GM19463 (cell line): ENCODE measurements at regions not wholly inside any gene's neighbourhood (a gene's known extent, or its start where the extent isn't known, plus 50 kb on each side); places are given as distances from the start of the nearest gene placed in this dataset.

Experiments
- ATAC-seq: cut with Tn5 transposase; IDR thresholded peaks from one replicate; pipeline ENCODE4 v1.9.1; 2021; ENCODE audit warnings: mild to moderate bottlenecking, moderate library complexity; ENCODE audit not compliant: unreplicated experiment

- ATAC-seq, result no peak
Measured at GRCh38 chr2:41936771-41937463, 110.9 kb upstream of the PKDCC start.

GRCh38 chr2:41937464-41937906, 110.3 kb upstream of the PKDCC start:
- no peak for ATAC-seq

GRCh38 chr2:41937921-41938708, 109.7 kb upstream of the PKDCC start:
- ATAC-seq, result no peak

GRCh38 chr2:41940060-41940744, 107.6 kb upstream of the PKDCC start:
- ATAC-seq, result no peak

GRCh38 chr2:41940745-41941063, 107.1 kb upstream of the PKDCC start:
- ATAC-seq, result no peak

GRCh38 chr2:41941831-41942230, 106.0 kb upstream of the PKDCC start:
- no peak for ATAC-seq

GRCh38 chr2:41942278-41942677, 105.5 kb upstream of the PKDCC start:
- ATAC-seq, result no peak

GRCh38 chr2:41943159-41943558, 104.7 kb upstream of the PKDCC start:
- no peak for ATAC-seq

- ATAC-seq, result no peak
Measured at GRCh38 chr2:41944220-41944880, 103.5 kb upstream of the PKDCC start.

- no peak for ATAC-seq
Measured at GRCh38 chr2:41947701-41948396, 100.0 kb upstream of the PKDCC start.

- ATAC-seq, result no peak
Measured at GRCh38 chr2:41948397-41948763, 99.4 kb upstream of the PKDCC start.

- ATAC-seq, result no peak
Measured at GRCh38 chr2:41949091-41949882, 98.5 kb upstream of the PKDCC start.

GRCh38 chr2:41949883-41950665, 97.7 kb upstream of the PKDCC start:
- ATAC-seq, result no peak

GRCh38 chr2:41950666-41950960, 97.2 kb upstream of the PKDCC start:
- no peak for ATAC-seq

GRCh38 chr2:41954304-41955291, 93.2 kb upstream of the PKDCC start:
- no peak for ATAC-seq

GRCh38 chr2:41955316-41956043, 92.3 kb upstream of the PKDCC start:
- ATAC-seq, result no peak

- no peak for ATAC-seq
Measured at GRCh38 chr2:41957431-41957830, 90.4 kb upstream of the PKDCC start.

GRCh38 chr2:41958251-41958650, 89.6 kb upstream of the PKDCC start:
- ATAC-seq, result no peak
